Naive thymus-derived CD4-positive, alpha-beta T cell (primary cell): ENCODE measurements at regions not wholly inside any gene's neighbourhood (a gene's known extent, or its start where the extent isn't known, plus 50 kb on each side); places are given as distances from the start of the nearest gene placed in this dataset.
"Not testable (repeated sequence)": the region's sequence is repeated elsewhere in the genome, so short reads cannot be mapped to it uniquely, and the experiment has no call there.

Experiments used
- ATAC-seq: fragments of 150-1000 bp; cut with Tn5 transposase; 2 replicates; pipeline ENCODE4 v1.10.0; 2021; ENCODE audit warnings: mild to moderate bottlenecking, moderate library complexity
- CTCF ChIA-PET: fragments of 350-600 bp; sonication (Branson Sonifier 250); formaldehyde crosslinking; loops from one replicate; lab custom pipeline; 2021; ENCODE audit warnings: antibody characterized with exemption; lab: Charles Lee
- POLR2A ChIA-PET: fragments of 350-600 bp; sonication (Branson Sonifier 250); formaldehyde crosslinking; loops from one replicate; lab custom pipeline; 2021; ENCODE audit warnings: antibody characterized with exemption, inconsistent platforms; lab: Charles Lee
- DNase-seq, 9 donors: peaks; one replicate each; pipeline versions ENCODE4 v3.0.0 to v3.0.0-alpha.2; 2020 to 2022; ENCODE audit warnings: mixed read lengths in 1 of 9
- H3K27ac ChIP-seq: one replicate; pipeline ENCODE4 v1.7.0; 2013; ENCODE audit warnings: mild to moderate bottlenecking, low read depth, low read length, moderate library complexity
- H3K27me3 ChIP-seq, 2 donors: one replicate each; pipeline ENCODE4 v1.7.0; 2013; ENCODE audit warnings: low read length in 2 of 2, mild to moderate bottlenecking in 2 of 2, moderate library complexity in 2 of 2; ENCODE audit not compliant: control insufficient read depth in 2 of 2, insufficient read depth in 2 of 2
- H3K36me3 ChIP-seq, 3 experiments: 1 replicate in 2 of 3; 2 replicates in 1 of 3; pipeline ENCODE4 v1.7.0; 2013; ENCODE audit warnings: low read length in 3 of 3, mild to moderate bottlenecking in 3 of 3, moderate library complexity in 1 of 3; ENCODE audit not compliant: insufficient read depth in 3 of 3, control insufficient read depth in 2 of 3
- H3K4me1 ChIP-seq, 2 donors: one replicate each; pipeline ENCODE4 v1.7.0; 2013; ENCODE audit warnings: low read length in 2 of 2, mild to moderate bottlenecking in 2 of 2, moderate library complexity in 1 of 2; ENCODE audit not compliant: control insufficient read depth in 2 of 2, insufficient read depth in 2 of 2
- H3K4me3 ChIP-seq: 2 replicates; pipeline ENCODE4 v1.7.0; 2013; ENCODE audit warnings: mild to moderate bottlenecking, low read length
- H3K9me3 ChIP-seq, 3 experiments: 1 replicate in 2 of 3; 2 replicates in 1 of 3; pipeline ENCODE4 v1.7.0; 2013; ENCODE audit warnings: low read length in 3 of 3; ENCODE audit not compliant: control insufficient read depth in 2 of 3
- H3K27ac Mint-ChIP-seq, 9 donors: one replicate each; pipeline ENCODE4 v1.8.0; 2020 to 2022; ENCODE audit warnings: mixed read lengths in 9 of 9, mild to moderate bottlenecking in 8 of 9, moderate library complexity in 5 of 9, inconsistent platforms in 2 of 9
- H3K27me3 Mint-ChIP-seq, 5 donors: one replicate each; pipeline ENCODE4 v1.8.0; 2021 to 2022; ENCODE audit warnings: mixed read lengths in 5 of 5, mild to moderate bottlenecking in 1 of 5
- H3K36me3 Mint-ChIP-seq, 5 donors: one replicate each; pipeline ENCODE4 v1.8.0; 2020 to 2022; ENCODE audit warnings: mixed read lengths in 5 of 5, mild to moderate bottlenecking in 3 of 5, inconsistent platforms in 1 of 5
- H3K4me1 Mint-ChIP-seq, 7 donors: one replicate each; pipeline ENCODE4 v1.8.0; 2020 to 2022; ENCODE audit warnings: mixed read lengths in 7 of 7, mild to moderate bottlenecking in 3 of 7, inconsistent platforms in 1 of 7
- H3K4me3 Mint-ChIP-seq, 10 donors: one replicate each; pipeline ENCODE4 v1.8.0; 2020 to 2022; ENCODE audit warnings: mild to moderate bottlenecking in 10 of 10, mixed read lengths in 10 of 10, moderate library complexity in 6 of 10, inconsistent platforms in 2 of 10
- H3K9me3 Mint-ChIP-seq, 11 donors: one replicate each; pipeline ENCODE4 v1.8.0; 2020 to 2022; ENCODE audit warnings: mixed read lengths in 11 of 11, mild to moderate bottlenecking in 4 of 11, inconsistent platforms in 1 of 11, moderate library complexity in 1 of 11
- intact Hi-C, 2 donors: fragments of 100-400 bp; cut with micrococcal nuclease; formaldehyde crosslinking; loops; one replicate each; pipeline ENCODE4 v1.15.1; 2023

DNA sequence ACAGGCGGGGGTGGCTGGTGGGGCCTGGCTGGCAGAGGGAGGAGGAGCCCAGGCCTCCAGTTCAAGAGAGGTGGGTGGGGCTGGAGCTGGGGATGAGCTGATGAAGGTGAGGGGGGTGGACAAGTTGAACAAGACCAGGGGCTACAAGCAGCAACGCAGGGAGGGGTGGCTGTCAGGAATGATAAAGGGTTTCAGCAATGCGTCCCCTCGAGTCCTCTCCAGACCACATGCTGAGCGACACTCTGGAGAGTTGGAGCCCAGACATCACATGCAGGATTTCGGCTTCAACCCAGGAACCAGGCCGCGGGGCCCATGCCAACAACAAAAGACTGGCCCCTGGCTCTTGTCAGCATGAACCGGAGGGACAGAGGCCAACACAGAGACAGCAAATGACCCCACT is 480.3 kb downstream of the BRD1 start:
- intact Hi-C loops, result no loop called here
- Mint-ChIP-seq H3K4me1 (peaks cover 0 to 3% (median 0%) of the 10 kb centered on the region in 7 donors), H3K36me3 (no peaks in the 10 kb centered on the region), H3K27ac (no peak overlapping the region), H3K27me3 (peaks cover 0 to 27% (median 23%) of the 10 kb centered on the region in 5 donors), H3K4me3 (no peak overlapping the region), H3K9me3 (peaks cover 0 to 2% (median 0%) of the 10 kb centered on the region in 11 donors)
- H3K4me1 ChIP-seq, result no peaks in the 10 kb centered on the region
- no peak overlapping the region for H3K4me3 ChIP-seq
- no peaks in the 10 kb centered on the region for H3K9me3 ChIP-seq
- no peaks in the 10 kb centered on the region for H3K36me3 ChIP-seq
- no peak overlapping the region for H3K27ac ChIP-seq
- ChIA-PET CTCF (no interaction called here), POLR2A (no interaction called here)
- ATAC-seq (no peak), DNase-seq (no peak)
- no peaks in the 10 kb centered on the region for H3K27me3 ChIP-seq

DNA sequence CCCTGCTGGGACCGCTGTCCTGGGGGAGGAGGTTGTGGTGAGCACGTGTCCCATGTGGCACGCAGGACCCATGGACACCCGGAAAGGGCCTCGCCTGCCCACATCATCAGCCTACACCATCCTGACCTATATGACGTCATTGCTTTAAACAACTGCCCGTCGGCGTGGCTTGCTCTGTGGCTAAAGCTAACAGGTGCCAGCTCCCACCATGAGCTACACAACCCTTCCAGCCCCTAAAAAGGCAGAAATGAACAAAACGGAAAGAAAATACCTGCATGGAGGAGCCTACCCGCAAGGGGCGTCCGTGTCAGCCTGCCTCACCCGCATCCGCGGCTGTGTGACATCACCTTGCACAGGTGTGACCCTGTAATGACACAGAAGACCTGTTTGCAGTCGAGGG is 481.8 kb downstream of the BRD1 start:
- Histone ChIP-seq H3K4me3 (no peak overlapping the region), H3K27ac (no peak overlapping the region), H3K4me1 (no peaks in the 10 kb centered on the region), H3K9me3 (no peaks in the 10 kb centered on the region), H3K36me3 (no peaks in the 10 kb centered on the region), H3K27me3 (no peaks in the 10 kb centered on the region)
- H3K27ac Mint-ChIP-seq, result no peak overlapping the region
- POLR2A ChIA-PET, result no interaction called here
- H3K36me3 Mint-ChIP-seq, result no peaks in the 10 kb centered on the region
- H3K9me3 Mint-ChIP-seq, result peaks cover 0 to 2% (median 0%) of the 10 kb centered on the region in 11 donors
- DNase-seq (no peak), ATAC-seq (no peak)
- peaks cover 0 to 29% (median 22%) of the 10 kb centered on the region in 5 donors for H3K27me3 Mint-ChIP-seq
- H3K4me3 Mint-ChIP-seq, result no peak overlapping the region
- intact Hi-C loops, result no loop called here
- CTCF ChIA-PET, result no interaction called here
- peaks cover 0 to 3% (median 0%) of the 10 kb centered on the region in 7 donors for H3K4me1 Mint-ChIP-seq

DNA sequence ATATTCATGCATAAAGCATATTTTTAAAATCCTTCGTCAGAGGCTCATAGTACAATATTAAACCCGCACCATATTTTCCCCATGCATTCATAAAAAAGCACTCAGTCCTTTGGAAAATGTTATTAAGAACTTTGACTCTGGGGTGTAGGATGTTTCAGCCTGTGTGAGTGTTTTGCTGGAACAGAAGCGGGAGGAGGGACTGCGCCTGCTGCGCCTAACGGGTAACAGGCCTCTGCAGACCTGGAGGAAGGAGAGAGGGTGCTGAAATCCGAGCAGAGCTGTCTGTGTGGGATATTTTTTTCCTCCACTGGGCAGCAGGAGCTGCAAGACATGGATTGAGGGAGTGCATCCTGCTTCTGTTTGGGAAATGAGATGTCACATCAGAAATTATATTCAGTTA is 483.0 kb downstream of the BRD1 start:
- H3K9me3 ChIP-seq, result no peaks in the 10 kb centered on the region
- H3K36me3 ChIP-seq, result no peaks in the 10 kb centered on the region
- DNase-seq (no peak), ATAC-seq (no peak)
- peaks cover 0 to 36% (median 26%) of the 10 kb centered on the region in 5 donors for H3K27me3 Mint-ChIP-seq
- no peak overlapping the region for H3K4me3 Mint-ChIP-seq
- intact Hi-C loops, result no loop called here
- no peaks in the 10 kb centered on the region for H3K9me3 Mint-ChIP-seq
- no peak overlapping the region for H3K27ac Mint-ChIP-seq
- no peaks in the 10 kb centered on the region for H3K36me3 Mint-ChIP-seq
- POLR2A ChIA-PET, result no interaction called here
- no peaks in the 10 kb centered on the region for H3K27me3 ChIP-seq
- CTCF ChIA-PET, result no interaction called here
- no peak overlapping the region for H3K4me3 ChIP-seq
- no peak overlapping the region for H3K27ac ChIP-seq
- peaks cover 0 to 3% (median 0%) of the 10 kb centered on the region in 7 donors for H3K4me1 Mint-ChIP-seq
- no peaks in the 10 kb centered on the region for H3K4me1 ChIP-seq

DNA sequence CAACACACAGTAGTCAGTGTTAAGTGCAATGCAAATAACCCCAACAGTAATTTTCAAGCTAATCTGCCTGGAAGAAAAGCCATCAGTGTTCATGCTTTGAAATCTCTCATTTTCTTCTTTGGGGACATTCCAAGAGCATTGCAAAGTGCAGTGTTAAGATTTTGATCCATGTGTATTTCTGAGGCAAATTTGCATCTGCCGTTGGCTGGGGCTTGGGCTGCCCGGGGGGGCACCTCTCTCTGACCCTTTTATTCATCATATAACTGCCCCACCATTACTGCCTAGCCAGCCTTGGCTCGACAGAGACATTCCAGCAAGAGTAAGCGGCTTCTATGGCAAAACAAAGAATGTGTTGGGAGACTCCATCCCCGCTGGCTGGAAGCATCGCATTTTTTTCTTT is 483.5 kb downstream of the BRD1 start:
- intact Hi-C loops, result no loop called here
- DNase-seq (no peak), ATAC-seq (no peak)
- no peak overlapping the region for H3K4me3 Mint-ChIP-seq
- no peaks in the 10 kb centered on the region for H3K9me3 Mint-ChIP-seq
- no peaks in the 10 kb centered on the region for H3K36me3 Mint-ChIP-seq
- Histone ChIP-seq H3K9me3 (no peaks in the 10 kb centered on the region), H3K4me3 (no peak overlapping the region), H3K4me1 (no peaks in the 10 kb centered on the region), H3K27me3 (peaks cover 0 to 4% of the 10 kb centered on the region in 2 donors), H3K27ac (no peak overlapping the region), H3K36me3 (no peaks in the 10 kb centered on the region)
- H3K27ac Mint-ChIP-seq, result no peak overlapping the region
- H3K4me1 Mint-ChIP-seq, result peaks cover 0 to 3% (median 0%) of the 10 kb centered on the region in 7 donors
- CTCF ChIA-PET, result no interaction called here
- peaks cover 2 to 38% (median 21%) of the 10 kb centered on the region in 5 donors for H3K27me3 Mint-ChIP-seq
- POLR2A ChIA-PET, result no interaction called here

DNA sequence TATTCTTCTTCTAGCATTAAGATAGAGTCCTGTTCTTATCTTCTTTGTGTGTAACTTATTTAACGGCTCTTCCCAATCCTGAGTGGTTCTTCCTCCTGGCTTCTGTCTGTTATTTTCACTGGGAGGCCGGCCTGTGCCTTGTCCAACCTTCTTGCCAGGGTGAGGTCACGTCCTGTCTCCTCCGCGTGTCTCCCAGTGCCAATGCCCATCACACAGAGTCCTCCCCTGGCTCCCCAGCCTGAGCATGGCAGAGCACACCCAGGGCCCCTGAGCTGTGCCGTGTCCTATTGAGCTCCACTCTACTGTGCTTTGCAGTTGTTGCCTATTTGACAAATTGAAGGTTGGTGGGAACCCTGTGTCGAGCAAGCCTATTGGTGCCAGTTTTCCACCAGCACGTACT is 487.3 kb downstream of the BRD1 start:
- no peaks in the 10 kb centered on the region for H3K36me3 Mint-ChIP-seq
- CTCF ChIA-PET, result no interaction called here

DNA sequence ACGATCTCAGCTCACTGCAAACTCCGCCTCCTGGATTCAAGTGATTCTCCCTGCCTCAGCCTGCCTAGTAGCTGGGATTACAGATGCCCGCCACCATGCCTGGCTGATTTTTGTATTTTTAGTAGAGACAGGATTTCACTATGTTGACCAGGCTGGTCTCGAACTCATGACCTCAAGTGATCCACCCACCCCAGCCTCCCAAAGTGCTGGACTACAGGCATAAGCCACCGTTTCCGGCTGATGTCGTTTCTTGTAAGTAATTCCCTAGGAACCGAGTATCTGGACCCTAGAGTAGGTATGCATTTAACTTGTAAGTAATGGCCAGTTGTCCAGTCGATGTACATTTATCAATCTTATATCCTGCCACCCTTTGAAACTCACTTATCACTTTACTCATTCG is 491.2 kb downstream of the BRD1 start:
- intact Hi-C loops, H3K36me3 ChIP-seq, POLR2A ChIA-PET: not testable (repeated sequence)

More for the DNA sequence above, 487.3 kb downstream of the BRD1 start:
- POLR2A ChIA-PET, result no interaction called here
- DNase-seq, result no peak
- no peak overlapping the region for H3K4me3 Mint-ChIP-seq
- H3K27ac Mint-ChIP-seq, result no peak overlapping the region
- Histone ChIP-seq H3K9me3 (no peaks in the 10 kb centered on the region), H3K27ac (no peak overlapping the region), H3K27me3 (peaks cover 0 to 4% of the 10 kb centered on the region in 2 donors), H3K4me1 (no peaks in the 10 kb centered on the region), H3K4me3 (no peak overlapping the region), H3K36me3 (no peaks in the 10 kb centered on the region)
- H3K9me3 Mint-ChIP-seq, result no peaks in the 10 kb centered on the region
- ATAC-seq, result no peak
- H3K27me3 Mint-ChIP-seq, result peaks cover 2 to 29% (median 21%) of the 10 kb centered on the region in 5 donors
- no peaks in the 10 kb centered on the region for H3K4me1 Mint-ChIP-seq
- intact Hi-C loops, result no loop called here

DNA sequence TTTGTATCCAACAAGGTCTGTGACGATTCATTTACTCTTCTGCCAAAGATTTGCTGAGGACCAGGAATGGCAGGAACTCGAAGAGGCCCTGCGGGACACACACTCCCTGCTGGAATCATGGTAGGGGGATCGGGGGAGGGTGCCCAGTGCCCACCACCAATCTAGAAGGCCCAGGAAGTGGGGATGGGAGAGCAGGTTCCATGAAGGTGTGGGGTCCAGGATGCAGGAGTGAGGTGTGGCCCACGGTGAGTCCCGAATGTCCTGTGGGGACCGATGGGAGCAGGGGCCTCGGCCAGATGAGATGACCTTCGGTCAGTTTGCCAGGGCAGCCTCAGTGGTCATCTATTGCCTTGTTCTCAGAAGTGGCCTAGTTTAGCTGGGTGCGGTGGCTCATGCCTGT is 492.7 kb downstream of the BRD1 start:
- Mint-ChIP-seq H3K9me3 (peaks cover 0 to 2% (median 0%) of the 10 kb centered on the region in 11 donors), H3K4me1 (no peaks in the 10 kb centered on the region), H3K27me3 (peaks cover 0 to 7% (median 4%) of the 10 kb centered on the region in 5 donors), H3K4me3 (no peak overlapping the region), H3K27ac (no peak overlapping the region), H3K36me3 (no peaks in the 10 kb centered on the region)
- POLR2A ChIA-PET, result no interaction called here
- CTCF ChIA-PET, result no interaction called here
- Histone ChIP-seq H3K4me3 (no peak overlapping the region), H3K36me3 (no peaks in the 10 kb centered on the region), H3K27ac (no peak overlapping the region), H3K27me3 (peaks cover 0 to 4% of the 10 kb centered on the region in 2 donors), H3K9me3 (no peaks in the 10 kb centered on the region), H3K4me1 (no peaks in the 10 kb centered on the region)
- ATAC-seq (no peak), DNase-seq (no peak)
- intact Hi-C loops, result no loop called here

More for the DNA sequence above, 491.2 kb downstream of the BRD1 start:
- H3K4me1 Mint-ChIP-seq, ATAC-seq, H3K4me3 ChIP-seq, H3K27me3 ChIP-seq, DNase-seq, CTCF ChIA-PET, H3K4me3 Mint-ChIP-seq, H3K27ac Mint-ChIP-seq, H3K4me1 ChIP-seq, H3K9me3 Mint-ChIP-seq, H3K27ac ChIP-seq, H3K36me3 Mint-ChIP-seq, H3K9me3 ChIP-seq: not testable (repeated sequence)
- peaks cover 2 to 22% (median 11%) of the 10 kb centered on the region in 5 donors for H3K27me3 Mint-ChIP-seq
